ENCODE measurements at regions not wholly inside any gene's neighbourhood (a gene's known extent, or its start where the extent isn't known, plus 50 kb on each side); places are given as distances from the start of the nearest gene placed in this dataset.

- TF ChIP-seq CTCF (IDR thresholded peaks at IDR 0.05; ENCODE audit: insufficient read depth, low read length, poor library complexity, severe bottlenecking) (no peak), EZH2phosphoT487 (conservative IDR thresholded peaks at IDR 0.05; ENCODE audit: low read length) (no peak)
These were observed 319.2 kb upstream of the DDHD1 start for GRCh38 chr14:53472306-53472705.

Data from SU-DHL-6 (cell line).